ENCODE measurements at regions not wholly inside any gene's neighbourhood (a gene's known extent, or its start where the extent isn't known, plus 50 kb on each side); places are given as distances from the start of the nearest gene placed in this dataset.

GRCh38 chr9:788777-789176 lies 52.7 kb upstream of the DMRT1 start:
- Histone ChIP-seq H3K4me3 (ENCODE audit: low read length) (no peak overlapping the region), H3K27me3 (ENCODE audit: control insufficient read depth, insufficient read depth, low read length) (no peaks in the 10 kb centered on the region)

More at GRCh38 chr9:788777-789176, 52.7 kb upstream of the DMRT1 start:
- H3K4me1 ChIP-seq (ENCODE audit: control insufficient read depth, insufficient read depth, low read length), result no peaks in the 10 kb centered on the region
- no peaks in the 10 kb centered on the region for H3K36me3 ChIP-seq (ENCODE audit: control insufficient read depth, insufficient read depth, low read length)
- no peak overlapping the region for H3K9ac ChIP-seq (ENCODE audit: low read length)
- no peaks in the 10 kb centered on the region for H3K9me3 ChIP-seq (ENCODE audit: control insufficient read depth, low read length)
